Dedifferentiated amniotic fluid mesenchymal stem cell (primary cell): ENCODE measurements at regions not wholly inside any gene's neighbourhood (a gene's known extent, or its start where the extent isn't known, plus 50 kb on each side); places are given as distances from the start of the nearest gene placed in this dataset.
"Not testable (repeated sequence)": the region's sequence is repeated elsewhere in the genome, so short reads cannot be mapped to it uniquely, and the experiment has no call there.

ENCODE experiments used
- DNase-seq: peaks from one replicate; pipeline ENCODE4 v3.0.0-alpha.2; 2016; ENCODE audit errors: extremely low spot score

GRCh38 chr4:148542922-148543623 is 100.9 kb upstream of the NR3C2 start:
- no peak for DNase-seq

DNA sequence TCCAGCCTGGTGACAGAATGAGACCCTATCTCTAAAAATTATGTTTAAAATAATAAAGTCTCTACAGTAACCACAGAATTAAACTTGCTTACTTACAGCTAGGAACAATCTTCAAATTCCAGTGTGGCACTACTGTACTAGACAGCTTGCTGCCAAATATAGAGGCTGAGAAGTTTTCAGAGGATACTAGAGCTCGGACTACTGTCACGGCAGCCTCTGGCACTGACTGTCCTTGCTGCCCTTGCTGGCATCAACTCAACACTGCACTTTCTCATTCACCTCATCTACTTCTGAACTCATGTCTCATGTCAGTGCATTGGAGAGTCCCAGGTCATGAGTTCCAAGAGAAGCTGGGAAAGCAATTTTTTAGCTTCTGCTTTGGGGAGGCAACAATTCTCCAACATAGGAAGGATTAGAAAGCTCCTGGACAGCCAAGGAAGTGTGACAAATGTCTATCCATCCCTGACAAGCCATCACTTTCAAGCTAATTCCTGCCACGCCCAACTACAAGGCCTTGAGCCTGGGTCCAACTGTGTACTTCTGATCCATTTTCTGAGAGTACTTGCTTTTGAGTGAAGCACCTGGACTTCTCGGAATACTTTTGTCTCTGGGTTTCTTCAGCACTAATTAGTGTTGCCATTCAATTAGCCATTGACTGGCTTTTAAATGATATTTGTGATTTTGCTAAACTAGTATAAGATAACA is 98.6 kb upstream of the NR3C2 start:
- no peak for DNase-seq

GRCh38 chr4:148539387-148539786 is 97.2 kb upstream of the NR3C2 start:
- no peak for DNase-seq

- not testable (repeated sequence) for DNase-seq
Measured at GRCh38 chr4:148533851-148534250, 91.6 kb upstream of the NR3C2 start.

DNA sequence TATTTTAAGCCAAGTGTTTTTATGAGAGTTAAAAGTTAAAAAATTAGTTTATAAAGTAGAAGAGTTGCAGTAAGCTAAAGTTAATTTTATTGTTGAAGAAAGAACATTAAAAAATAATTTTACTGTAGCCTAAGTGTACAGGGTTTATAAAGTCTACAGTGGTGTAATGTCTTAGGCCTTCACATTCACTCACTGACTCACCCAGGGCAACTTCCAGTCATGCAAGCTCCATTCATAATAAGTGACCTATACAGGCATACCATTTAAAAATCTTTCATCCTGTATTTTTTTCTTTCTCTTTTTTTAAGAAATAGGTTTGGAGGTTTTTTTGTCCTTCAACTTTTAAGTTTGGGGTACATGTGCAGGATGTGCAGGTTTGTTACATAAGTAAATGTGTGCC is 87.9 kb upstream of the NR3C2 start:
- no peak for DNase-seq

DNA sequence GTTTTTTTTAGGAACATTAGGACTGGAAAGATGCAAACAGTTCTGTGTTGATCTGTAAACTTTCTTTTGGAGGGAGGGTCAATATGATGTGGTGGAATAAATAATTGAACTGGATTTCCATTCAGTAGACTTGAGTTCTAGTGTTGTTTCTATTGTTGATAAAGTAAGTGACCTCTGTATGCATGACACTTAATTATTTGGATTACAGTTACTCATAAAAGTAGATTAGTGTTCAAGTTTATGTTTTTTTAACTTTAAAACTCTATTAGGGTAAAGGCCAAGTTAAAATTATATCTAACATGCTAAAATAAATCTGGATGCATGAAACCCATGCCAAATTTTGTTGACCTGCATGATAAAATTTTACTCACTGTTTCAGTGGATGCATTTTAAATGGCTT is 85.4 kb upstream of the NR3C2 start:
- DNase-seq: no peak

DNA sequence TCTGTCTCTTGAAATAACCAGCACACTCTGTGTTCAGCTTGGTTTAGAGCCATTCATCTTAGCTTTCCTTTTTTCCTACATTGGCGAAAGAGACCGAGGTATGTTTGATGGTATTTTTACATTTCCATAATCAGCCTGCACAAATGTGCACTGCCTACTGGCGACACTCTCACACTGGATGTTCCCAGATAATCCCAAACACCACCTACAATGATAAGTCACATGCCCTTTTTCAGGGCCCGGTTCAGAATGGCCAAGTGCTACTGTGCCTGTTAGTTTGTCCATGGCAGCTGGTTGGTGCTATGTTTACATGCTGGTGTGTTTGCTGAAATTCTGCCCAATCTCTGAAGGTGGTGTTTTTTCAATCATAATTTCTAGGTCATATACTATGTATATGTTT is 80.8 kb upstream of the NR3C2 start:
- DNase-seq: no peak

DNA sequence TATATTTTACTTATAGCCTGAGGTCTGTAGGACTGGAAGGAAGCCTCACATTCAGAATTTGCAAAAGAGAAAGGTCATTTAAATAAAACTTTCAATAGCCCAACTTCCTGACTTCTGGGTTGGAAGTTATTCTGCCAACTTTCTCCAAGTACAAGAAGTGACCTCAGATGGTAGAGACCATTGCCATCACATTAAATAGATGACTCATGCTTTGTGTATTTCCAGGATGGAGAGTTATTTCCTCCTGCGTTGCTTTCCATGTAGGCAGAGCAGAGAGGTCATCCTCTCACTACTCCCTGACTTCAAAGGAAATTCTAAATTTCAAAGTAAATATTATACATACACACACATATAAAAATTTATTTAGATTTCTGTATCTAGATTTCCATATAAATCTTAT is 73.0 kb upstream of the NR3C2 start:
- no peak for DNase-seq

- no peak for DNase-seq
Measured at GRCh38 chr4:148514581-148514980, 72.4 kb upstream of the NR3C2 start.

DNA sequence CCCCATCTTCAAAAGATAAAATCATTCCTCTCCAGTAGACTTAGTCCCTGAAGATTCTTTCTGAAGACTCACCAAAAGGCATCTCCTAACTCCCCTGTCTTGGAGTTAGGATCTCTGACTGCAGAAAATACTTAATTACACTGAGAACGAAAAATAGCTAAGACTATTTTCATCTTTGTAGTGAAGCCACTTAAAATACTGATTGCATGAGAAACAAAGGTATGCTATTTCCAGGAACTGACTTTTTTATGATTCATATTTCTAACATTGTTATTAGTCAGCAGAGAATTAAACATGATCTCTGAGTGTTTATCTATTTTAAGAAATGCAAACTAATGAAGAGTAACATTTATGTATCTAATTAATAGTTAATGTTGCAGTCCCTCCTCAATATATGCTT is 71.8 kb upstream of the NR3C2 start:
- DNase-seq: no peak

DNA sequence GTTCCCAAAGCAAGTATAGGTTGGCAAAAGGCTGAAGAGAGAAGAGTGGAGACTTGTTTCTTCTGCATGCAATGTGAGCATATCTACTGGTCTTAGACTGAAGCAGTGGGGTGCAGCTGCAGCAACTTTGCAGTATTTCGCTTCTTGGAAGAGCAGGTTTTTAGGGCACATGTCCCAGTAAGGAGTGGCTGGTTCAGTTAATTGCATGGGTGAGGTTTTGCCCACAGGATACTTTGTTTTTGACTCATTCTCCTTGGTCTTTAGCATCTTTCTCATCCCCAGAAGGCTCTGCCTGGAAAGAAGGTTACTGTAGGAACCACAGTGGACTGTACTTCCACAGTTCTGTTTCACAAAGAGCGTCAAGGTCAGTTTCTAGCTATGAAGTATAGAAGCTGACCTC is 68.0 kb upstream of the NR3C2 start:
- DNase-seq: no peak

- no peak for DNase-seq
Measured at GRCh38 chr4:148503681-148504080, 61.5 kb upstream of the NR3C2 start.

- no peak for DNase-seq
Measured at GRCh38 chr4:148497258-148497657, 55.0 kb upstream of the NR3C2 start.

DNA sequence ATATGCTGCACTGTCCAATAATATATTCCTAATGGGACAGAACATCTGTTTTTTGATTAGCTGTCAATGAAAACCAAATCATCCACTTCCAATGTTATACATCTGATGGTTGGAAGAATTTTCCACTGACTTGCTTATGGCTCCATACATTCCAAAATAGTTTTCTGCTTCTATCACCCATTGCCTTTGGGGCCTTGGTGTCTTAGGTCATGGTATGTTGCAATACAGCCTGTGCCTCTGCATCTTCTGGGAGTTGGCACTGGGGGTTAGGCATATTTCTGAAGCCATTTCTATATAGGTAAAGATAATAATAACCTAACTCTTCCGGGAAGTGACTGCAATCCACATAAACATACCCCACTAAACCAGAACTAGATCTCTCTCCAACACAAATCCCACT is 53.2 kb upstream of the NR3C2 start:
- DNase-seq: no peak
